ENCODE measurements at regions not wholly inside any gene's neighbourhood (a gene's known extent, or its start where the extent isn't known, plus 50 kb on each side); places are given as distances from the start of the nearest gene placed in this dataset.

DNA sequence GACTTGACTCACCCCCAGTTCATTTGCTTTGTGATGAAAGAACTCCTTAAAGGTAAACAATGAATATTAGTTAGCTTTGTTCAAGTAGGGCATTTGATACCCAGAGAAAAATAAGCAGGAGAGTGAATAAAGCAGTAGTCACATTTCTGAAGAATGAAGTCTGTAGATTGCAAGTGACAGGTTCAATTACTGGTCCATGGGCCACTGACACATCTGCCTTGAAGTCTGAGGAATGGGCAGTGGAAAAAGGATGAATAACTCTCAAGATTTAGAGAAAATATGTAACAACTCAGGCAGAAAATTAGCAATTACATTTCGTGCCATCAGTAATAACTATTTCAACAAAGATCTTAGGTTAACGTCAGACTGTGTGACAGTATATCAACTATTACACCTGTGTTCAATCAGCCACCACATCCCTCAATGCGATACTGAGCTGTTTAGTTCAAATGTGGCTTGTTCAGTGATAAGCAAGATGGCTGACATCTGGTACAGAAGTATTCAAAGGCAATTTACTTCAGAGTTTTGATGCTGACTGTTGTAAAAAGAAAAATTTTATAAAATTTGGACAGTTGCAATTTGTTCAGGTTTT lies 1890.7 kb upstream of the NUDT12 start:
- no peak for DNase-seq

DNA sequence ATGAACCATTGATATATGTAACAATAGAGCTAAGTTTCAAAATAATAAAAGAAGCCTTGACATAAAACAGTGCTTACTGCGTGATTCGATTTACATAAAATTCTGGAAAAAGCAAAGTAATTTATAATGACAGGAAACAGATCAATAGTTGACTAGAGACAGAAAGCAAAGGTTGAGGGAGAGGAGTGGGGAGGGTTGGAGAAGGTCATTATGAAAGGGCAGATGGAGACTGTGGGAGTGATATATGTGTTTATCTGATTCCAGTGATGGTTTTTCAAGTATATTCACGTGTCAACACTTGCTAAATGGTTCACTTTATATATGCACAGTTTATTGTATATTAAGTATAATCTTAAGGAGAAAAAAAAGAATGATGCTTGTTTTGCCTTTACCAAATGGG lies 1885.7 kb upstream of the NUDT12 start:
- no peak for DNase-seq

DNA sequence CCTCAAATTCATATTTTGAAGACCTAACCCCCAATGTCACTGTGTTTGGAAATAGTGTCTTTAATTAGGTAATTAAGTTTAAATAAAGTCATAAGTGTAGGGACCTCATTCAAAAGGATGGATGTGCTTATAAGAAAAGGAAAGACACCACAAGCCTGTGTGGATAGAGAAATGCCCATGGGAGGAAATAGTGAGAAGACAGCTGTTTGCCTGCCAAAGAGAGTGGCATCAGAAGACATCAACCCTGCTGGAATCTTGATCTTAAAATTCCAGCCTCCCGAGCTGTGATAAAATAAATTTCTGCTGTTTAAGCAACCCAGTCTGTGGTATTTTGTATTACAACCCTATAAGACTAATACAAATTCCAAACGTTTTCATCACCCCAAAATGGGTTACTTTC lies 1867.9 kb upstream of the NUDT12 start:
- no peak for DNase-seq

DNA sequence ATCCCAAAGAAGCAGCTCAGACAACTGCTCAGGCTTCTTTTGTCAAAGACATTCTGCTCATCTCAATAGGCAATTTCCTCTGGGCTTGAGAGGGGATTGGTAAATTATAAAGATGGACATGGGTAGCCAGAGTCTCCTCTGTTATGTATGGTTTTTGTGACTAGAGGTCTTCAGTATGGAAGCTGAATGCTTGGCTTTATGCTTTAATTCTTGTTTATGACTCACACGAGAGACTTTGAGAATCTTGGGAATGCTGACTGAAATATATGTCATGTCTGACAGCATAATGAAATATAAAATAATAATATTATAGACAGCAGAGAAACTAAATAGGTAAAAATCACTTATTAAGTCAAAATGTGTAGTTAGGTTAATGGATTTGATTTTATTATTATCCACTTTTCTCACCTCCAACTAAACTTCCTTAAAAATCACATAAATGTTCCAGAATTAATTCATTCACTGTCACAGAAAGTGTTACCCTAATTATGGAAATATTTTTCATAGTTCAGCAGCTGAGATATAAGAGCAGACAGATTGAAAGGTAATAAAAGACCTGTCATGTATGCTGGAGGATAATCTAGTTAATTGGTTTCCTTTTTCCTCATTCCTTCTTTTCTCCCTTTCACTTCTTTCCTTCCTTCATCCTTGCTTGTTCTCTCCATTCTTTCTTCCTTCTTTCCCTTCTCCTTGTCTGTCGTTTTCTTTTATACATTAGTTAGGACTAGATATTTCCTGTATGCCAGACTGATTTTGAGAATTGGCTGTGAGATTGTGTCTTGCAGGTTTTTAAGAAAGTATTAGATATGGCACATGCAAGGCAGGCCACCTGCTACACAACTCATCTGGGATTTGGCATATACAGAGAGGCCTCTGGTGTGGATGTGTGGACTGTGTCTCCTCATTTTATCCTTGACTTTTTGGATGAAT lies 1866.1 kb upstream of the NUDT12 start:
- no peak for DNase-seq

DNA sequence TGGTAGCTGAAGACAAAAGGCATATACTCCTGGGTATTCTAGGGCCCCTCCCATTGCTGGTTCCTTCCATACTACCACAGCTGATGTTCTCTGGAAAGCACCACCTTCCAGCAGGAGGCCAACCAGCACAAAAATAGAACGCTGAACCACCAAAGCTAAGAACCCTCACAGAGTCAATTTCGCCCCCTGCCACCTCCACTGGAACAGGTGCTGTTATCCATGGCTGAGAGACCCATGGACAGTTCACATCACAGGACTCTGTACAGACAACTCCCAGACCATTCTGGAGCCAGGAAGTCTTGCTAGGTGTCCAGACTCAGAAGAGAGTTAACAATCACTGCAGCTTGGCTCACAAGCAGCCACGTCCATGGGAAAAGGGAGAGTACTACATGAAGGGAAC lies 1851.5 kb upstream of the NUDT12 start:
- DNase-seq = no peak

DNA sequence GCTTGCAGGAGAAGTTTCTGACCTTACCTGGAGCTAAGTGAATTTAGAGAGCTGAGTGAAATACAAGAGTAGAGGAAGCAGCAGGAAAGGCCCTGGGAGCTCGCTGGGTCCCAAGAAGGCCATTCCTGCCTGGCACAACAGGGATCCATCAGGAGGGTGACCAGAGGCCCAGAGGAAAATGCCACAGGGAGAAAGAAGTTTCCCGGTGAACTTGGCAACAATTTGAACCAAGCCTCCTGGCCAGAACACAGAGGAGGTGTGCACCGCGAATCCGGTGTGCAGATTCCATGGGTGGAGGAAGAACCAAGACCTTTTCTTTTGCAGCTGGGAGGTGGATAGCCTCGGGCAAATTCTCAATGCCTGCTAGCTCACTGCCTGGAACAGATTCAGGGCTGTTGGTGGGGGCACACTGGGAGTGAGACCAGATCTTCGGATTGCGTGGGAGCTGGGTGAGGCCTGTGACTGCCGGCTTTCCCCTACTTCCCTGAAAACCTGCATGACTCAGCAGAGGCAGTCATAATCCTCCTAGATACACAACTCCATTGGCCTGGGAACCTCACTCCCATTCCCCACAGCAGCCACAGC lies 1850.9 kb upstream of the NUDT12 start:
- DNase-seq = no peak

DNA sequence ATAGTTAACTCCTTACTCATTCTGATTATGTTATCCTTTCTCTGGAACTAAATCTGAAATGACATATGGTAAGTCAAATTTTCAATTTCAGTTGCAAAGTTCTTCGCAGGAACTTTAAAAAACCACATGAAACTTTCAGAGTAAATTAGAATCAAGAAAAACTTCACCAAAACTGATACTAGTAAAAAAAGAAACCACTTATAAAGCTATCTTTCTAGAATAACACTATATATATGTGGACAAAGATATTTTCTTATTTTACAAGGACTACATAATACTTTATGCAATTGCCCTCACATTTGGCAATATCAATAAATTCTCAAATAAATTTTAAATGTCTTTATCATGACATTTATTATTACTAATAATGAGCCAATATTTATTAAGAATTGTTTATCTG lies 1847.1 kb upstream of the NUDT12 start:
- DNase-seq = no peak

DNA sequence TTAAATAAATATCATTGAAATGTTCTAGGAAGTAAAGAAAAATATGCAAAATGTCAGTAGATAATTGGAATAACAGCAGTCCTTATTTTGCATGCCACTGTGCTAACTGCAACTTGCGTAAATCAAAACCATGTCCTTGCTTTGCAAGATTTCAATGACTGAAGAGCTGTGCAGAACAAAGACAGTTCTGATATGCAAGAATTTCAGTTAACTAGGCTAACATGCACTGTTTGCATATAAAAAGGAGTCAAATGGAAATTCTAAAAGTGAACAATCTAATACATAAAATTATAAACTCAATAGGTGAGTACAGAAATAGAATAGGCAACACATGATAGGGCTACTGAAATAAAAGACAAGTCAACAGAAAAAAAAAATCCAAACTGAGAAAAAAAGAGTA lies 1844.6 kb upstream of the NUDT12 start:
- no peak for DNase-seq

DNA sequence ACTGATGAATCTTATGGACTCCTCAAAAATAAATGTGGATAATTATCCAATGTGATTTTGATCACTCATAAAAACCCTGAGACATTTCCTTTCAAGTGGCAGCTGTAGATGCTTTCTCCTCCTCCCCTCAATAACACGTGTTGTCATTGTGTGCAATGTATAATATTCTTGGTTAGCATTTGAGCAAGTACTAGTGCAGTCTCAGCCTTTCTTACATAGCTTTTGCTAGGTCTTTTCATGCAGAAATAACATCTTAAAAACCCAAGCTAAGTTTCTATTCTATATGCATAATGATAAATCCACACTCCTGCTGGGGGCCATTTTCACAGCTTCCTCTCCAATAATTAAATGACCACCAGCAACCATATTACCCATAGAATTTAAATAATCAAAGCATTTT lies 1835.2 kb upstream of the NUDT12 start:
- no peak for DNase-seq

DNA sequence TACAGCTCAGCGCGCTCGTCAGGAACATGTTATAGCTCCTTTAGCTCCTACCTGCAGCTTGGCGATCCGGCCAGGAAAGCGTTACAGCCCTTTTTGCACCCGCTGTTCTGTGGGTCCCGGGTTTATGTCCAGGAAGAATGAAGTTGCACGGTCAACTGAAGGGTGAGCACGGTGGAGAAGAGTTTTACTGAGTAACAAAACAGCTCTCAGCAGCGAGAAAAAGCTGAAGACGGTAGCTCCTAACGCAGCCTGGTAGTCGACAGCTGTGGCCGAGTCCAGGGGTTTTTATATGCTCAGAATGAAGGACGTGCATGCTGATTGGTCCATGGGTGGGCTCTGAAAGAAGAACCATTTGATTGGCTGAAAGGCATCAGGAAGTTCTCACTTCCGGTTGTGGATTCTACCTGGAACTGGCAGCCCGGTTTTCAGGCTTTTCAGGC lies 1830.1 kb upstream of the NUDT12 start:
- DNase-seq = no peak

DNA sequence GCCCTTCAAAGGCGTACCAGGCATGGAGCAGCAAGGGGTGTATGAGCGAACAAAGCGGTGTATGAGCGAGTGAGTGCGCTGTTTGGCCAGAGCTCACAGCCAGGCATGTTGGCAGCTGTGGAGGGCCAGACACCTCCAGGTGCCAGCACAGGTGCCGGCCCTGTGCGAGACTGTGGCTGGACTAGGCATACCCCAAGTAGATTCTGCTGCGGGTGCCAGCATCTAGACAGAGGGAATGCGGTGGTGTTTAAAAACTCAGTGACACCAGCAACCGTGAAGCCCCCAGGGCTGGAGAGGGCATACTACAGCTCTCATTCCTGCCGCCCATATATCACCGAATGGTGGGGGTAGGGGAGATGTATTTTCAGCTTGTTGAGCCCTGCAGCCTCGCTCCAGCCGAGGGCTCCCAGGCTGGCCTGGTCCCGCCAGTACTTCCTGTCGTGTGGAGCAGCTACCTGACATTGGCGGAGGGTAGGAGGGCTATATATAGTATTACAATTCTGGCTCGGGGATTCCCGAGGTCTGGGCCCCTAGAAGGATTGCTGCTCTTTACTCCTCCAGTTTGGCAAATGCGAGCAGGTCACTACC lies 1829.6 kb upstream of the NUDT12 start:
- DNase-seq = no peak

DNA sequence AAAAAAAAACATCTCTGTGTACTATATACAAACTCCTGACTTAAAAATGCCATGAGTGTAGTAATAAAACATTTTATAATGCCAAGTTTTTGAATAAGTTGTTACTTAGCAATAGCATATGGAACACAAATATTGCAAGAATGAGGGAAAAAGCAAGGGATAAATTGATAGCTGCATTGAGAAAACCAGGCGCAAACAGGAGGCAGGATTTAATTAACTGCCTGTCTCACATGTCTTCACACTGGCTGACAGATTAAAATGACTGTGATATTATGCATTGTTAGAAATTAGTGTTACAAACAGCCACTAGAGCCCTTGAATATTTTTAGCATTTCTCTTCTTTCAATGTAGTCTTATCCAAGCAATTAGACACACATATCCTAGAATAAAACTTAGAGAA lies 1817.5 kb upstream of the NUDT12 start:
- DNase-seq = no peak

DNA sequence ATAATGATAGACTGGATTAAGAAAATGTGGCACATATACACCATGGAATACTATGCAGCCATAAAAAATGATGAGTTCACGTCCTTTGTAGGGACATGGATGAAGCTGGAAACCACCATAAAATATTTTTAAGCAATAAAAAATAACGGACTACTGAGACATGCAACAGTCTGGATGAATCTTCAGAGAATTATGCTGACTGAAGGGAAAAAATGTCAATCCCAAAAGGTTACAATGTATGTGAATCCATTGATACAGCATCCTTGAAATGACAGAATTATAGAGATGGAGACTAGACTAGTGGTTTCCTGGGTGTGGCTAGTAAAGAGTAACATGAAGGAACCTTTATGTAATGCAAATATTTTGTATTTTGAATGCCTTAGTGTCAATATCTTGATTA lies 1808.6 kb upstream of the NUDT12 start:
- DNase-seq = no peak

DNA sequence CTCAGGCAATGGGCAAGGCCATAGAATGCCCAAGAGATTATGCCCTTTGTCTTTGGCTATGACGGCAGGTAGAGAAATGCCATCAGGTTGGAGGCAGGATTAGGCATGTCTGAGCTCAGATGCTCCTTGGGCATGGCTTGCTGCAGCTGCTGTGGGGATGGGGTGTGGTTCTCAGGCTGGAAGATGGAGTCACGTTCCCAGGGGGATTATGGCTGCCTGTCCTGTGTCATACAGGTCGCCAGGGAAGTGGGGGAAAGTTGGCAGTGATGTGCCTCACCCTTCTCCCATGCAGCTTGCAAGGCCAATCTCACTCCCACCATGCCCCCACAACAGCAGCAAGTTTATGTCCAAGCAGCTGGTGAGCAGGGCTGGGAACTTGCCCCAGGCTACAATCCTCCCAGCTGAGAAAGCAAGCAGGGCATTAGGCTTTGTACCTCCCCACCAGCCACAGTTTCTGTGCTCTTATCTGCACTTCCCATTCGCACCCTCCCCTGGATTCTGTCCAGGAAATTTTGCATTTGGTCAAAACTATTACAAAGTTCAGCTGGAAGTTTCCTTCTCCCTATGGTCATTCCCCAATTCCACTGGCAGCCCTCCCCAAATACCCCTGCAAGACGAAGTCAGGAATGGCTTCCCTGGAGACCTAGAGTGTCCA lies 1788.0 kb upstream of the NUDT12 start:
- no peak for DNase-seq

DNA sequence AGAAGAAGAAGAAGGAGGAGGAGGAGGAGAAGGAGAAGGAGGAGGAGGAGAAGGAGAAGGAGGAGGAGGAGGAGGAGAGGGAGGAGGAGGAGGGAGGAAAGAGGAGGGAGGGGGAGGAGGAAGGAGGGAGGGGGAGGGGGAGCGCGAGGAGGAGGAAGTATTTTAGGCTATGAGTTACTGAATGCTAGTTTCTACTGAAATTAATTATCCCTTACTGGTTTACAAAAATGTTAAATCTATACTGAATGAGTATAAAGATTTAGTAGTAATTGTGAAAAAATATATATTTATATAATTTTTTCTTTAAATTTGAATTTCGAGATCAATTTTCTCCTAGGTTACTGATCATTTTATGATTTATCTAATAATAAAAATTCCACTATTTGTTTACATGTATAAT lies 1769.0 kb upstream of the NUDT12 start:
- DNase-seq = no peak

DNA sequence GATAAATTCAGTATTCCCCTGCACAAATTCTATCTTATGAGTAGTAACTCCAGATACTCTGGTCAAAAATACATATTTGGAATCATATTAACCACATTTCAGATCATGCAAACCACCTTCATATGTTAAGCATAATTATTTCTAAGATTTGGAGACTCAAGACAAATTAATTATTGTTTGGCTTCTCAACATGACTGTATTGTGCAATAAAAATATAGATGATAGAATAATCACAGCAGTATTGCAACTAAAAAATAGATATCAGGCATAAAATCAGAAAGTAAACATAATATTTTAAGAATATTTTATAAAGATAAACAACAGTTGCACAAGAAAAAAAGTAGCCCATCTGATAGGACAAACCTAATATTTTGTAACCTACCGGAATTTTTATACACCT lies 1767.6 kb upstream of the NUDT12 start:
- DNase-seq = no peak

DNA sequence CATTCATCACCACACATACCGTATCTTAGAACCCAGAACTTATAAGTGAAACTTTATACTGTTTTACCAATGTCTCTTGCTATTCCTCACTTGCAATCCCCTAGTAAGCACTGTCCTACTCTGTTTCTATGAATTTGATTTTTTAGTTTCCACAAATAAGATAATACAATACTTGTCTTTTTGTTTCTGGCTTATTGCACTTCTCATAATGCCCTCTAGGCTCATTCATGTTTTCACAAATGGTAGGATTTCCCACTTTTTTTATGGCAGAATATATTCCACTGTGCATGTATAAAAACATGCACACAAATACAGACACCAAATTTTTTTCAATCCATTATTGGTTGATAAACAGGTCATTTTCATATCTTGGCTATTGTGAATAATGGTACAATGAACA lies 1742.3 kb upstream of the NUDT12 start:
- DNase-seq = no peak

DNA sequence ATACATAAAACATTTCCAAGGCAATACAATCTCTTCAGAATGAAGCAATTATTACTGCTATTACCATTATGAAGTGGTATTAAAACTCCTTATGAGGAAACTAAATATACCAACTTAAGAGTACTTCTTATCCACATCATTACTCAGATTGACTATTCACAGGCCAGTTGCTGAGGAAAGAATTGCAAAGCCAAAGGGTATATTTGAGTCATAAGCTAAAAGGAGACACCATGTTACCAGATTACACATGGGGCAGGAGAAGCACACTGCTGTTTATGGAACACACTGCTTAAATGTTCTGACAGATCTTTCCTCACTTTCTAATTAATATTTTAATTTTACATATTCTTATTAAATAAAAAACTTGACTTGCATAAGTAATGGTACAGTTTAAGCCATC lies 1726.4 kb upstream of the NUDT12 start:
- DNase-seq = no peak

DNA sequence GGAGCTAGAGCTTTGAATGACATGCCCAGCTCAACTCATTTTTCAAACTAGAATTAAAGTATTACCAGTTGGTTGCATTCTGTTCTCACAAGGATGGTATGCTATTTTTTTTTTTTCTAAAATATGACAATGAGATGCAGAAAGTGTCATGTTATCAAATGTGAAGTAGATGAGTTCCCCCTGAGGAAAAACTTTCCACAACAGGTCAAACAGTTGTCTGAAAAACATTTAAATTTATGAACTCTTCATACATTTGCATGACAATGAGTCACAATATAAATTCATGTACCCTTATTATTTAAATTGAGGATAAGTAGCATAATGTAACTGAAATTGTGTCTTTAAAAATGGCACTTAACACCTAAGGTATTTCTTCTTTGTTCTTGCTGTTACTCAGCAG lies 1720.5 kb upstream of the NUDT12 start:
- no peak for DNase-seq

DNA sequence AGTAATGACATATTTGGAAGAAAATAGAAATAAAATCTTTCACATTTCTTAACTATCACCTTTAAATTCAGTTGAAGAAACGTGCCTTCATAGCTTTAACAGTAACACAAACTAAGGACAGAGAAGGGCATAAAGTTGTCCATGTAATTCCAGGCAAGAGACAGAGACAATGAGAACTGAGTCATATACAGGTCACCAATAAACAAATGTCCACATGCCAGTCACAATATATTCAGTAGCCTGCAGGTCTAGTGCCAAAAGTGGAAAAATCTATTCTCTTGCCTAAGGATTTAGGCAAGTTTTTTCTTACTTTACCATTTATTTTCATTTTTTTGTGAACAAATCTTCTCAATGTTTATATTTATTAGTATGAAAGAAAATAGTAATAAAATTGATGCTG lies 1711.5 kb upstream of the NUDT12 start:
- DNase-seq = no peak

DNA sequence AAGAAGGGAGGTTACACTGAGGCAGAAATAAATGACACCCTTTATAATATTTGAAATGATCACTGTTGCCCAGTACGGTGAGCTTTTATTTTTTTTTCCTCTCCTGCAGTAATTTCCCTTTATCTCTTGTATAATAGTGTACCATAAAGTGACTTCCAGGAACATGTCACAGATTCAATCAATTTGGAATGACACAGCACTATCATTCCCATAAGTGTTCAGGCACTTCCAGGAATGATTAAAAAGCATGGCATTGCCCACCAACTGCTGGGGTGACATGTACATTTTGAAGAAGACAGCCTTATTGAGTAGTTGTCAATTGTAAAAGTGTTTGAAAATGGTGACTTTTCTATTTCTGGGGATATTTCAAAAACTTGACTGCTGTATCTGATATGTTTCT lies 1700.9 kb upstream of the NUDT12 start:
- no peak for DNase-seq

DNA sequence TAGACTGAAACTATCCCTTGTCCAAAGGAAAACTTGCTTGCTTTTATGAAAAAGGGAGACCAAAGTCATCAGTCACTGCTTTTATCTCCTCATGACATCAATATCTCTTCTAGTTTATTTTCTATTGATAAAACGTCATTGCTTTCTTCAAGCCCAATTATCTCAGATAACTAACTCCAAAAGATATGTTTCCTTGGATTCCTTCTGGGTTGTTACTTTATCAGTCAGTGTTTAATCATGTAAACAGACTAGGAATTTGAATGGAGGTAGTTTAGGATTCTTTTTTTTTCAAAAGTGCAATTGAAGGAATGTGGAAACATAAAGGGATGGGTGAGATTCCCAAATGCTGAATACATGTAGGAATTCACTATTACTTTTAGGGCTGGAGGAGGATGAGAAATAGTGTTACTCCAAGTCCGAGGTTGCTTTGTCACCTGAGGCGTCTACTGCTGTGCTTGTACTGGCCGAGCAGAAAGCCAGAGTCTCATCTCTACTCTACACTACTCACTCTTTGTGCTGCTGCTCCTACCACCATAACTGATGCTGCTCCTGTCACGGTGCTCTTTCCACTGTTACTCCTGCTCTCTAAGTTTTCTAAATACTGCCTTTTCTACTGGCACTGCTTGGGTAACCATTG lies 1697.1 kb upstream of the NUDT12 start:
- no peak for DNase-seq

DNA sequence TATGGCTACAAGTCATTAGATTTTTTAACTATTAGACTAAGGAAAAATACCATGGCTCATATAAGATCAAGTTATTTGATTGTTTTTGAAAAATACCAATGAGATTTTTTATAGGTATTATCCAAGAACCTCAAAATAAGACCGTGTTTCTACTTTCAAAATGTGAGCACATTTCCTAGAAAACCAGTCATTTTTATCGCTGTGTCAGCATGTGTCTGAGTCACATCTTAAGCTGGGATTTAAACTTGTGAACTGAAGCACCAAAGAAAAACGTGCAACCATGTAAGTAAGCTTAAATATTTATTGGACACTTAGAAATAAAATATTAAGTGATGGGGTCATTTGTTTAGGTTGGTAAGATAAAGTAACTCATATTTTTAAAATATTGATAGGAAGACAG lies 1676.0 kb upstream of the NUDT12 start:
- no peak for DNase-seq

All from activated CD4-positive, alpha-beta T cell treated with anti-CD3 and anti-CD28 coated beads, Interleukin-2, amount 50 U/mL, for 16 hours (primary cell).